HG03442 (cell line): ENCODE measurements at regions not wholly inside any gene's neighbourhood (a gene's known extent, or its start where the extent isn't known, plus 50 kb on each side); places are given as distances from the start of the nearest gene placed in this dataset.

Source experiments
- ATAC-seq: cut with Tn5 transposase; IDR thresholded peaks from one replicate; pipeline ENCODE4 v1.9.1; 2021; ENCODE audit warnings: mild to moderate bottlenecking, moderate library complexity; ENCODE audit not compliant: unreplicated experiment

- ATAC-seq = no peak
Observed at GRCh38 chr12:127690161-127690560, 576.8 kb upstream of the TMEM132C start.

DNA sequence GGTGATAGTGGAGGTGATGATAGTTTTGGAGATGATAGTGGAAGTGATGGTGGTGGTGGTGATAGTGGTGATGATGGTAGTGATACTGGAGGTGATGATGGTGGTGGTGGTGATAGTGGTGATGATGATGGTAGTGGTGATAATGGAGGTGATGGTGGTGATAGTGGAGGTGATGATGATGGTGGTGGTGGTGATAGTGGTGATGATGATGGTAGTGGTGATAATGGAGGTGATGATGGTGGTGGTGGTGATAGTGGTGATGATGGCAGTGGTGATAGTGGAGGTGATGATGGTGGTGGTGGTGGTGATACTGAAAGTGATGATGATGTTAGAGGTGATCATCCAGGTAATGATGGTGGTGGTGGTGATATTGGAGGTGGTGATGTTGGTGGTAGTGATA is 570.0 kb upstream of the TMEM132C start:
- no peak for ATAC-seq

DNA sequence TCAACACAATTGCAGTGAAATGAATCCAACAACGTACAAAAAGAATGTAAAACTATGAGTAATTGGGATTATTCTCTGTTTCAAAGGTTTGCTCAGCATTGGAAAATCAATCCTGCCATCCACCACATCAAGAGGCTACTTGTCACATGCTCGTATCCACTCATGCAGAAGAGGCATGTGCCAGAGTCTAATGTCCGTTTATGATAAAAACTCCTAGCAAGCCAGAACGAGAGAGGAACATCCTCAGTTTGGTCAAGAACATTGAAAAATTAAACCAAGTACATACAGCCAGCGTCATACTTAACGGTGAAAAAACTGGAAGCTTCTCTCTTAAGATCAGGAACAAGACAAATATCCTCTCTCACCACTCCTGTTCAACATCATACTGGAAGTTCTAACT is 563.9 kb upstream of the TMEM132C start:
- no peak for ATAC-seq

- ATAC-seq = no peak
Observed at GRCh38 chr12:127711108-127711507, 555.9 kb upstream of the TMEM132C start.

- no peak for ATAC-seq
Observed at GRCh38 chr12:127712561-127712960, 554.4 kb upstream of the TMEM132C start.

DNA sequence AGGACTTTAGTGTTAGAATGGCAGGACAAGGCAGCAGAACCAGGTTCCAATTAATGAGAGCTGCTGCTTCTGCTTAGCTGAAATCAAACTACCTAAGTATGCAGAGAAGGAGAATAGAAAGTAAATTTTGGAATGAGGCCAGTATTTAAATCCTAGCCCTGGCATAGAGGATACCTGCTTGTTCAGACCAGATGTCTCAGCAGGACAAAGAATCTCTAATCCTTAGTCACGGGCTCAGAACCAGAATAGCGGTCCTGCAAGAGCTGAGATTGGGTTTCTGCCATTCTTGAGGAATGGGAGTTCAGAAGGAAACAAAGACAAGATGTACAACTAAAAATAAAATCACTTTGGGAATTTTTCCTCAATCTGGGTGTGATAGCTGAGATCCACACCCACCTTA is 550.8 kb upstream of the TMEM132C start:
- ATAC-seq = no peak

DNA sequence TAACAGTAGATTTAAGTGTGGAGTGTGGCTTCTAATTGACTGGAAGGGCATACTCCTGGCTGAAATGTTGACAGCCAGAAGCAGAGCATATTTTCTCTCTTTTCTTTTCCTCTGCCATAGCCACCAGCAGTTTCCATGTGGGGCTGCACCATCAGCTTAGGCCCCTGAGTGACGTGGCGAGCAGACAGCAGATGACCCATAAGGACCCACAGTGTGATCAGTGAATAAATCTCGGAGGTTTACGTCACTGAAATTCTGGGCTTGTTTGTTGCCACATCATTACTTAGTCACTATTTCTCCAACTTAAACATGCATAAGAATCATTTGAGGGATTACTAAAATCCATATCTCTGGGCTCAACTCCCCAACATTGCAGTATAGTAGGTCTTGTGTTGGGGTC is 549.7 kb upstream of the TMEM132C start:
- ATAC-seq = no peak

DNA sequence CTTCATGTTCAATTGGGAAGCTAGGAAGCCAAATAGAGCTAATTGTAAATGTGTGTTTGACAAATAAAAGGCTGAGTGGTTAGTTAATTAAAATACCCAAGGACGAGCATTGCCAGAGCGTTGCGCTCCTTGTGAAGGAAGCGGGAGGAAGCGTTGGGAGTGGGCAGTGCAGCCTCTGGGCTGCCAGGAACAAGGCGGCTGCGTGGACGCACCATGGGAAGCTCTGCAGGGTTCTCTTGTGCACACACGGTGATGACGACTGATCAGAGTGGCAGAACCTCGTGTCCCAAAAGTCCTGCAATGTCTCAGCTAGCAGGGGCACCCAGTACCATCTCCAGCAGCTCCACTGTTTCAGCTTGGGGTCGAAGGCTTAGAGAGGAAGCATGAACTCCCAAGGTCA is 546.6 kb upstream of the TMEM132C start:
- no peak for ATAC-seq

DNA sequence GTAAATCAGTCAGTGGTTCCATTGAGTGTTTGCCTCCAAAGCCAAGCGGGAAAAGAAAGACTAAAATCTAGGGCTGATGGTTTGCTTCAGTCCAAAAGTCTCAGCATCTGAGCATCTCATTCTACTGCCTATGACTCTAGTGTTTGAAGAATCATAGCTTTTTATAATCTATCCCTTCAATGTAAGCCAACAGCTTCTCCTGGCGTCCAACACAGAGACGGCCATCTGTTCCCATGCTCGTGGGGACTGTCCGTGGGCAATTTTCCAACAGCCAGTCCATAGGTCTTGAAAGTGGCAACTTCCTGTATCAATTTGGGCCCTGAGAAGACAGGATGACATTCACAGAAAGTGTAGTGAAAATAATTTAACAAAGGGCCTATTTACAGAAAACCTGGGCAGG is 544.4 kb upstream of the TMEM132C start:
- no peak for ATAC-seq

GRCh38 chr12:127723251-127723650 is 543.7 kb upstream of the TMEM132C start:
- no peak for ATAC-seq

GRCh38 chr12:127726671-127727315 is 540.2 kb upstream of the TMEM132C start:
- ATAC-seq = no peak

- no peak for ATAC-seq
Observed at GRCh38 chr12:127728285-127728684, 538.7 kb upstream of the TMEM132C start.

- no peak for ATAC-seq
Observed at GRCh38 chr12:127728729-127729128, 538.2 kb upstream of the TMEM132C start.

- no peak for ATAC-seq
Observed at GRCh38 chr12:127729381-127729780, 537.6 kb upstream of the TMEM132C start.

- ATAC-seq = no peak
Observed at GRCh38 chr12:127731657-127732056, 535.3 kb upstream of the TMEM132C start.

- ATAC-seq = no peak
Observed at GRCh38 chr12:127742231-127742630, 524.7 kb upstream of the TMEM132C start.

DNA sequence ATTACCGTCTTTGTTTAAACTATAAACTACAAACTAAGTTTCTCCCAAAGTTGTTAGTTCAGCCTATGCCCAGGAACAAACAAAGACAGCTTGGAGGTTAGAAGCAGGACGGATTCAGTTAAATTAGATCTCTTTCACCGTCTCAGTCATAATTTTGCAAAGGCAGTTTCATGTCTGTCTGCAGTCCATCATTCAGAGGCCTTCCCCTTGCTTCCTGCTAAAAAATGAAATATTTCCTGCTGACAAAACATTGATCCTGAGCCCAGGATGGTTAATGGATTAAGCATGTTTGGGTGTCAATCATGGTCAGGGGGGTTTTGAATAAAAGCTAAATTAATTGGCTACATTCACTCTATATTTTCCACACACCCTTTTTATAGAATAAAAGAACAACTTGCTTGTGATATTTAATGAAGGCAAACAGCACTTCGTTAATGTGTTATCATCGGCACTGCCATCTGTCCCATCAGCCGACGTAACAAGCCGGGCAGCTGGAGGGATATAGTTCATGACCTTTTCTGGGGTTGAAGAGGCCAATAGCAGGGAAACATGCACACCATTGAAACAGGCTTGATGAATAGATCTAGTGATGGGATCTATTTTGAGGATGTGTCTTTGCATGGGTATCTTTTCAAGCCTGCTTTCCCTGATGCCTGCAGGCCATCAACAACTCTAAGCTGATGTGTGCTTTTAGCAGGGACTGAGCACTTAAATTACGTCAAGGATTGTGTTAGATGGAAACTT is 521.3 kb upstream of the TMEM132C start:
- ATAC-seq = no peak

GRCh38 chr12:127749416-127749815 is 517.6 kb upstream of the TMEM132C start:
- no peak for ATAC-seq

GRCh38 chr12:127750076-127750840 is 516.7 kb upstream of the TMEM132C start:
- ATAC-seq = no peak

DNA sequence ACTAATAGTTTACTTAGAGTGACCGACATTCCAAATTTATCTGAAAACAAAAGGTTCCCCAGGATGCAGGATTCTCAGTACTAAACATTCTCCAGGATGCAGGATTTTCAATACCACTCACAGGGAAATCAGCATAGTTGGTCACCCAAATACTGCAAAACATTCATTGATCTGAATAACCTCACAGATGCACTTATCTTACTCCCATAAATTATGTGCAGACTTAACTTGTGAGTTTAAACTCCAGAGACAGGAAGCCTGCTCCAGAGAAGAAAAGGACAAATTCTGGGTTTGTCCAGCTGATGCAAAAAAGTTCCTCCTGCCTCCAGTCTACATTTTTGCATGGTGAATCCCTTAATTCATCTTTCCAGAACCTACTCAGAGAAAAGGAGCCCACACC is 514.2 kb upstream of the TMEM132C start:
- ATAC-seq = no peak

DNA sequence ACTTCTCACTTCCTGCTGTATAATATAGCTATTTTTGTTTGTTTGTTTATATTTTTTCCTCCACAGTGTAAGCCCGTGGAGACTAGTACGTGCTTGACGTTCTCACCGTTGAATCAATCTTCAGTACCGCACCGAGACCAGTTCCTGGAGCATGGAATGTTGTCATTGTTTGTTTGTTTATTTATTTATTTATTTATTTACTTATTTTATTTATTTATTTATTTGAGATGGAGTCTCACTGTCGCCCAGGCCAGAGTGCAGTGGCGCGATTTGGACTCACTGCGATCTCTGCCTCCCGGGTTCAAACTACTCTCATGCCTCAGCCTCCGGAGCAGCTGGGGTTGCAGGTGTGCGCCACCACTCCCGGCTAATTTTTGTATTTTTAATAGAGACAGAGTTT is 506.6 kb upstream of the TMEM132C start:
- ATAC-seq = no peak

- no peak for ATAC-seq
Observed at GRCh38 chr12:127760996-127761395, 506.0 kb upstream of the TMEM132C start.
